WERI-Rb-1 (cell line): ENCODE measurements at regions not wholly inside any gene's neighbourhood (a gene's known extent, or its start where the extent isn't known, plus 50 kb on each side); places are given as distances from the start of the nearest gene placed in this dataset.

Experiments used
- DNase-seq: peaks from one replicate; pipeline ENCODE4 v3.0.0-alpha.2; 2020
- H3K27ac ChIP-seq: fragments of 250-450 bp; sonication (Bioruptor Pico); 2 replicates; pipeline ENCODE4 v1.5.1; 2020; ENCODE audit warnings: mild to moderate bottlenecking, moderate library complexity
- H3K27me3 ChIP-seq: fragments of 250-450 bp; sonication (Bioruptor Pico); 2 replicates; pipeline ENCODE4 v1.5.1; 2021; ENCODE audit warnings: mild to moderate bottlenecking, low read depth, moderate library complexity; ENCODE audit not compliant: insufficient read depth, severe bottlenecking
- H3K36me3 ChIP-seq: fragments of 250-450 bp; sonication (Bioruptor Pico); 2 replicates; pipeline ENCODE4 v1.5.1; 2020; ENCODE audit warnings: mild to moderate bottlenecking, moderate library complexity
- H3K4me3 ChIP-seq: 2 replicates; pipeline ENCODE4 v1.5.1; 2011; ENCODE audit warnings: low read depth, mild to moderate bottlenecking, control low read depth, low read length
- H3K9me3 ChIP-seq: fragments of 250-450 bp; sonication (Bioruptor Pico); 2 replicates; pipeline ENCODE4 v1.5.1; 2021; ENCODE audit warnings: mild to moderate bottlenecking, moderate library complexity; ENCODE audit not compliant: severe bottlenecking
- TF ChIP-seq, protein P1 (sequence below): IDR thresholded peaks from 2 replicates; pipeline ENCODE4 v1.5.1; 2011; ENCODE audit warnings: low read depth, mild to moderate bottlenecking, control low read depth, inconsistent platforms, low read length

DNA sequence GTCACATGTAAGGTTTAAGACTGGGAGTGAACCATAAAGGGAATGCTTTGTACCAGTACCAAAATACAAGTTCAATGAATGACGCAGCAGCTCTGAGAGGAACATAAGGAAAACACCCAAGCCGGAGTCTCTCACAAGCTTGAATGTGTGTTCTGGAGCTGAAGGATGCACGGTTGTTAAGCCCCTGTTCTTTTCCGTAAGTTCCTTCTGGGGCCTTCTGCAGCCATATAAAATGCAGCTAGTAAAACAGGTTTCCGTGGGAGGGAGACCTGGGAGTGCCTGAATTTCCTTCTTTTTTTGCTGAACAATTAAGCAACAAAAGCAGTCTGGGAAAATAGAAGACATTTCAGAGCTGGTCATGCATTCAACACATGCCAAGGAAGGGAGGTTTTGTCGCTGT is 73.2 kb upstream of the JAG1 start:
- DNase-seq, result no peak
- Histone ChIP-seq H3K36me3 (no peaks in the 10 kb centered on the region), H3K9me3 (no peaks in the 10 kb centered on the region), H3K4me3 (no peak overlapping the region), H3K27me3 (no peaks in the 10 kb centered on the region), H3K27ac (no peak overlapping the region)
- TF ChIP-seq, protein P1, sequence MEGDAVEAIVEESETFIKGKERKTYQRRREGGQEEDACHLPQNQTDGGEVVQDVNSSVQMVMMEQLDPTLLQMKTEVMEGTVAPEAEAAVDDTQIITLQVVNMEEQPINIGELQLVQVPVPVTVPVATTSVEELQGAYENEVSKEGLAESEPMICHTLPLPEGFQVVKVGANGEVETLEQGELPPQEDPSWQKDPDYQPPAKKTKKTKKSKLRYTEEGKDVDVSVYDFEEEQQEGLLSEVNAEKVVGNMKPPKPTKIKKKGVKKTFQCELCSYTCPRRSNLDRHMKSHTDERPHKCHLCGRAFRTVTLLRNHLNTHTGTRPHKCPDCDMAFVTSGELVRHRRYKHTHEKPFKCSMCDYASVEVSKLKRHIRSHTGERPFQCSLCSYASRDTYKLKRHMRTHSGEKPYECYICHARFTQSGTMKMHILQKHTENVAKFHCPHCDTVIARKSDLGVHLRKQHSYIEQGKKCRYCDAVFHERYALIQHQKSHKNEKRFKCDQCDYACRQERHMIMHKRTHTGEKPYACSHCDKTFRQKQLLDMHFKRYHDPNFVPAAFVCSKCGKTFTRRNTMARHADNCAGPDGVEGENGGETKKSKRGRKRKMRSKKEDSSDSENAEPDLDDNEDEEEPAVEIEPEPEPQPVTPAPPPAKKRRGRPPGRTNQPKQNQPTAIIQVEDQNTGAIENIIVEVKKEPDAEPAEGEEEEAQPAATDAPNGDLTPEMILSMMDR, result no peak

DNA sequence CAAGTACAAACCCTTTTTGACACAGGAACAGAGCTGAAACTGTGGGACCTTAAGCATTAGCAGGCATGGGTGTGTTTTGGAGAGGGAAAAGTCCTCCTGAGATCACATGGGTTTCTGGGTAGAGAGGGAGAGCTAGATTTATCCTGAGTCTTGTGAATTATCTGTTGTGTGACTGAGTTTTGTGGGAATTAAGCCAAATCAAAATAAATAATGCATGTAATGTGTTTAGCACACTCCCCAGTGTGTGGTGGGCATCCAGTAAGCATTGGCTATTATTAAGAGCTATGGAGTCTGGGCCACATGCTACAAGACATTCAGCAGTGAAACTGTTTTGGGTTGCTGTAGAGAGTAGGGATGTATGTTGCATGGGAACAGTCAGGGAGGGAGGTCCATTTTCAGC is 75.3 kb upstream of the JAG1 start:
- TF ChIP-seq, protein P1, result no peak
- no peak for DNase-seq
- H3K36me3 ChIP-seq, result no peaks in the 10 kb centered on the region

DNA sequence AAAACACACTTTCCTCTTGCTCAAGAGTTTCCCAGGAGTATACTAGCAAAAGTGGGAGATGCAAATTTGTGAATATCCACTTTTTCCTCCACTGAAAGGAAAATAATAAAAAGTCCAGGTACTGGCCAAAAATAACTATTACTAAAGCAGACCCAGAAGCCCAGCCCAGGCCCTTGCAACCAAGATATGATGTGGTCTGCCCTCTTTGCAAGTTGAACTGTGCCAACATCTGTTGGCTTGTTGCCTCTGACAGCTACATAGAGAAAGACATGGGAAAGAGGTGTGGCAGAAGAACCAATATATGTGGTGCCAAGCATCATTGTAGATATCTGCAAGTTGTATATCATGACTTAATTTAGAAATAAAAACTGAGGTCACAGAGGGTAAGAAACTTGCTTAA is 78.4 kb upstream of the JAG1 start:
- no peaks in the 10 kb centered on the region for H3K36me3 ChIP-seq
- no peak overlapping the region for H3K27ac ChIP-seq
- no peaks in the 10 kb centered on the region for H3K9me3 ChIP-seq
- H3K4me3 ChIP-seq, result no peak overlapping the region
- no peak for DNase-seq
- TF ChIP-seq, protein P1, result no peak
- no peaks in the 10 kb centered on the region for H3K27me3 ChIP-seq

More for the DNA sequence above, 75.3 kb upstream of the JAG1 start:
- Histone ChIP-seq H3K27ac (no peak overlapping the region), H3K9me3 (no peaks in the 10 kb centered on the region), H3K4me3 (no peak overlapping the region), H3K27me3 (no peaks in the 10 kb centered on the region)

DNA sequence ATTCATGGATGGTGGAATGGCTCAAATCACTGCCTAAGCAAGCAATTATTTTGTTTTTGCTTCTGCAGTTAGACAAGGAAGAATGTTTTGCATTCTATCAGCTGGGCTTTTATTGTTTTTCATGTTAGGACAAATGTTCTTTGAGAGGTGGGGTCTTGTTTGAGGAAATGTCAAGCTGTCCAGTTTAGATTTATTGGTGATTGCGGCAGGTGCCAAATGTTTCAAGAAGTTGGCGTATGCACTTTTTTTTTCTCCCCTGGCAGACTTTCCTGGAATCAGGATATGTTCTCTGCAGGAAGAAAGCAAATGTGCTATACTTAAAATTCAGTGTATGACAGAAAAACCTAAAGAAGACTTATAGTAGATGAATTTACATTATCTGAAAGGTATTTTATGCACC is 81.0 kb upstream of the JAG1 start:
- Histone ChIP-seq H3K4me3 (no peak overlapping the region), H3K27me3 (no peaks in the 10 kb centered on the region), H3K36me3 (no peaks in the 10 kb centered on the region), H3K9me3 (no peaks in the 10 kb centered on the region), H3K27ac (no peak overlapping the region)
- DNase-seq, result no peak
- TF ChIP-seq, protein P1, result no peak

DNA sequence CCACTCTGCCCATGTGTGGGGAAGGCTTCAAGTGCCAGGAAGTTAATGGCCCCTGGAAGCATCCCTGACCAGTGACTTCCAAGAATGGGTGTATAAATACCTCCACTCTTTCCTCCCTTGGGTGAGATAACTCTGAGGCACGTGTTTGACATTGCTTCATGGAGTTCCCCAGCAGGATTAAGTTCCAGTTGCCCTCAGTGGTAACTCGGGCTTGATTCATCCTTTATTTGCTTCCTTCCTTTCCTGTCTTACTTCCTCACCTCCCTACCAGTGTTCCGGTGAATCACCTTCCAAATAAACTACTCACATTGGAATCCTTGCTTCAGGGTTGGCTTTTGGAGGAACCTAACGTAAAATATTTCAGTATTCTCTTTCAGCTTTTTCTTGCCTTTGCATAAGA is 84.6 kb upstream of the JAG1 start:
- Histone ChIP-seq H3K27ac (no peak overlapping the region), H3K36me3 (no peaks in the 10 kb centered on the region), H3K9me3 (no peaks in the 10 kb centered on the region), H3K27me3 (no peaks in the 10 kb centered on the region), H3K4me3 (no peak overlapping the region)
- DNase-seq, result no peak
- TF ChIP-seq, protein P1, result no peak

GRCh38 chr20:10761232-10761631 is 87.4 kb upstream of the JAG1 start:
- no peak for DNase-seq
- no peak overlapping the region for H3K4me3 ChIP-seq
- H3K27ac ChIP-seq, result no peak overlapping the region
- H3K36me3 ChIP-seq, result no peaks in the 10 kb centered on the region
- TF ChIP-seq, protein P1, result no peak
- no peaks in the 10 kb centered on the region for H3K9me3 ChIP-seq
- H3K27me3 ChIP-seq, result no peaks in the 10 kb centered on the region
